Left ventricle myocardium inferior (tissue), 1 donor: ENCODE measurements at regions not wholly inside any gene's neighbourhood (a gene's known extent, or its start where the extent isn't known, plus 50 kb on each side); places are given as distances from the start of the nearest gene placed in this dataset.
A peak's percentile ranks its signal among the peaks of the same experiment; 100 is the strongest.

ENCODE experiments used
- DNase-seq: peaks from one replicate; pipeline ENCODE4 v3.0.0-alpha.2; 2020
- H3K27ac ChIP-seq: fragments of 200-600 bp; replicated peaks from 2 replicates; pipeline ENCODE4 v1.8.0; 2021
- H3K27me3 ChIP-seq: fragments of 200-600 bp; 2 replicates; pipeline ENCODE4 v1.8.0; 2021; ENCODE audit warnings: low read depth
- H3K36me3 ChIP-seq: fragments of 200-600 bp; 2 replicates; pipeline ENCODE4 v1.8.0; 2021
- H3K4me1 ChIP-seq: fragments of 200-600 bp; 2 replicates; pipeline ENCODE4 v1.8.0; 2021
- H3K4me3 ChIP-seq: fragments of 200-600 bp; 2 replicates; pipeline ENCODE4 v1.8.0; 2021; ENCODE audit warnings: mild to moderate bottlenecking, moderate library complexity
- H3K9me3 ChIP-seq: fragments of 200-600 bp; replicated peaks from 2 replicates; pipeline ENCODE4 v1.8.0; 2021
- intact Hi-C: fragments of 100-400 bp; cut with micrococcal nuclease; formaldehyde crosslinking; loops from one replicate; pipeline ENCODE4 v1.11.0; 2022
- TF ChIP-seq, protein P1 (sequence below): fragments of 200-600 bp; IDR thresholded peaks from 2 replicates; pipeline ENCODE4 v1.8.0; 2021; ENCODE audit warnings: antibody characterized with exemption, mild to moderate bottlenecking, borderline replicate concordance
- donor health status: DM: no; HTN: yes; CAD: no; lungs with severe emphysema.

DNA sequence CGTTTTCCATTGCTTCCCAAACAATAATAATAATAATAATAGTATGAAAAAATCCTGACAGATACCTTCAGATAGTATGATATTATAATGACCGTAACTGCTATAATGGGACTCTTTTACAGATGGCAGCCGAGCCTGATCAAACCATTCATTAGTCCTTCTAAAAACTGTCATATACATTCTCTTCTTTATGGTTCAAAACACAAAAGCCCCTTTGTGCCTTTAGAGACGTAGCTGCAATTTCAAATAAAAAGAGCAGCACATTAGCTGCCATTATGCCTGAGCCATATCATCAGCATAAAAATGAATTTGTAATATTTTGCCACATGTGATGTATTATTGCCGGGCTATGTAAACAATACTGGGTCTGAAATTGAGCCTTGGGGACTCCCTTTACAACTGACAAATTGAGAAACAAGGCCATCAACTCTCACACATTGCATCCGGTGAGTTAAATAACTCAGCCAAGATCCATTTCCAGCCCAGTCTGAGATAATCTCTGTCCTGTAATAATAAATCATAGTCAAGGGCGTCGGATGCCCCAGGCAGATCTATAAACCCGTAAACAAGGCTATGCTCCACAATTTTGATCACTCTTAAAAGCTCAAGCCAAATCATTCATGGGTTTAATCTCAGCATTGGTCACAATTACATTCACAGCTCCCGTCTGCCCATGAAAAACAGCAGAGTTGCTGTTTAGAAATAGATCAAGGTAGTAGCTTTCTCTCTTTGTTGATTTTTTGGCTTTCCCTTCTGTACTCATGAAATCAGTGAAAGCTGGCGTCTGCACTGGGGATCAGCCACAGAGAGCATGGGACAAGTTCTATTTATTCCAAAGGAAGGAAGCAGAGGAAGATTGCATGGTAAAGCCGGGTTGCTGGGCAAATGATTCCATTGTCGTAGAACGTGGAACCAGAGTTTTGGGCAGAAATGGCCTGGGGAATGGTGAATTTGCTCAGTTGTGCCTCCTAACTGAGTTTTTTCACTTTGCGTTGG lies 150.1 kb upstream of the BMPER start:
- H3K36me3 ChIP-seq: no peaks in the 10 kb centered on the region
- no peak for DNase-seq
- H3K27ac ChIP-seq: no peak overlapping the region
- no peak overlapping the region for H3K4me3 ChIP-seq
- intact Hi-C loops: loop anchor here (10.0 kb wide), 1 partner anchor 180 kb away; no protein-coding TSS in a partner anchor
- H3K9me3 ChIP-seq: no peaks in the 10 kb centered on the region
- TF ChIP-seq, protein P1, sequence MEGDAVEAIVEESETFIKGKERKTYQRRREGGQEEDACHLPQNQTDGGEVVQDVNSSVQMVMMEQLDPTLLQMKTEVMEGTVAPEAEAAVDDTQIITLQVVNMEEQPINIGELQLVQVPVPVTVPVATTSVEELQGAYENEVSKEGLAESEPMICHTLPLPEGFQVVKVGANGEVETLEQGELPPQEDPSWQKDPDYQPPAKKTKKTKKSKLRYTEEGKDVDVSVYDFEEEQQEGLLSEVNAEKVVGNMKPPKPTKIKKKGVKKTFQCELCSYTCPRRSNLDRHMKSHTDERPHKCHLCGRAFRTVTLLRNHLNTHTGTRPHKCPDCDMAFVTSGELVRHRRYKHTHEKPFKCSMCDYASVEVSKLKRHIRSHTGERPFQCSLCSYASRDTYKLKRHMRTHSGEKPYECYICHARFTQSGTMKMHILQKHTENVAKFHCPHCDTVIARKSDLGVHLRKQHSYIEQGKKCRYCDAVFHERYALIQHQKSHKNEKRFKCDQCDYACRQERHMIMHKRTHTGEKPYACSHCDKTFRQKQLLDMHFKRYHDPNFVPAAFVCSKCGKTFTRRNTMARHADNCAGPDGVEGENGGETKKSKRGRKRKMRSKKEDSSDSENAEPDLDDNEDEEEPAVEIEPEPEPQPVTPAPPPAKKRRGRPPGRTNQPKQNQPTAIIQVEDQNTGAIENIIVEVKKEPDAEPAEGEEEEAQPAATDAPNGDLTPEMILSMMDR: no peak
- peaks cover 10% of the 10 kb centered on the region for H3K4me1 ChIP-seq
- H3K27me3 ChIP-seq: no peaks in the 10 kb centered on the region

GRCh38 chr7:33757050-33757449 lies 148.3 kb upstream of the BMPER start:
- intact Hi-C loops: loop anchor here (10.0 kb wide), 1 partner anchor 178 kb away; no protein-coding TSS in a partner anchor
- H3K36me3 ChIP-seq: no peaks in the 10 kb centered on the region
- H3K27ac ChIP-seq: no peak overlapping the region
- TF ChIP-seq, protein P1: no peak
- H3K27me3 ChIP-seq: no peaks in the 10 kb centered on the region
- no peaks in the 10 kb centered on the region for H3K9me3 ChIP-seq
- DNase-seq: no peak
- H3K4me1 ChIP-seq: peaks cover 10% of the 10 kb centered on the region
- H3K4me3 ChIP-seq: no peak overlapping the region

GRCh38 chr7:33757563-33758165 lies 147.7 kb upstream of the BMPER start:
- DNase-seq: no peak
- H3K4me3 ChIP-seq: no peak overlapping the region
- no peaks in the 10 kb centered on the region for H3K27me3 ChIP-seq
- H3K4me1 ChIP-seq: peaks cover 10% of the 10 kb centered on the region
- H3K36me3 ChIP-seq: no peaks in the 10 kb centered on the region
- intact Hi-C loops: loop anchor here (10.0 kb wide), 1 partner anchor 177 kb away; no protein-coding TSS in a partner anchor
- H3K27ac ChIP-seq: no peak overlapping the region
- TF ChIP-seq, protein P1: peak; percentile 77
- no peaks in the 10 kb centered on the region for H3K9me3 ChIP-seq

GRCh38 chr7:33760146-33760545 lies 145.2 kb upstream of the BMPER start:
- no peaks in the 10 kb centered on the region for H3K27me3 ChIP-seq
- no peaks in the 10 kb centered on the region for H3K9me3 ChIP-seq
- H3K27ac ChIP-seq: no peak overlapping the region
- H3K4me1 ChIP-seq: peaks cover 6% of the 10 kb centered on the region
- TF ChIP-seq, protein P1: no peak
- no peak for DNase-seq
- no peak overlapping the region for H3K4me3 ChIP-seq
- intact Hi-C loops: loop anchor here (10.0 kb wide), 1 partner anchor 125 kb away; no protein-coding TSS in a partner anchor
- H3K36me3 ChIP-seq: no peaks in the 10 kb centered on the region

DNA sequence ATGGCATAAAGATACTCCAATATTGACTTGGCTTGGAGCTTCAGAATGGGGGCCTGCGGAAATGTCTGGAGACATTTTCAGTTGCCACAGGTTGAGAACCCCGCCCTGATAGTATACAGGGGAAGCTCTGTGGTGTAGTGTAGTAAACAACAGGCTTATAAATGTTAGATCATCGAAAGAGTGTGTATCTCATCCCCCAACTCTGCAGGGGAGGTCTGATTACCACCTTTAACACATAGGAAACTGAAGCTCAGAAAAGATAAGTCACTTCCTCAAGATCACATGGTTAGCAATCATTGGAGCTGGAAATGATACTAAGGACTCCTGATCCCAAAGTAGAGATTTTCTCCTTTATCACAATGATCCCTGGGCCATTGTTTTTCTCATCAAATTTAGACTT lies 144.5 kb upstream of the BMPER start:
- TF ChIP-seq, protein P1: no peak
- Histone ChIP-seq H3K9me3 (no peaks in the 10 kb centered on the region), H3K36me3 (no peaks in the 10 kb centered on the region), H3K4me3 (no peak overlapping the region), H3K27me3 (no peaks in the 10 kb centered on the region), H3K27ac (no peak overlapping the region), H3K4me1 (no peaks in the 10 kb centered on the region)
- DNase-seq: no peak
- intact Hi-C loops: loop anchor here (10.0 kb wide), 1 partner anchor 124 kb away; no protein-coding TSS in a partner anchor
